CMK (cell line): ENCODE measurements at regions not wholly inside any gene's neighbourhood (a gene's known extent, or its start where the extent isn't known, plus 50 kb on each side); places are given as distances from the start of the nearest gene placed in this dataset.

Experiments
- DNase-seq: peaks from one replicate; pipeline ENCODE4 v3.0.0-alpha.2; 2010; ENCODE audit warnings: low read depth

GRCh38 chr5:11997942-11998341, 93.7 kb upstream of the CTNND2 start:
- DNase-seq = no peak

- DNase-seq = no peak
Measured at GRCh38 chr5:11992518-11992917, 88.3 kb upstream of the CTNND2 start.

GRCh38 chr5:11985993-11986392, 81.7 kb upstream of the CTNND2 start:
- DNase-seq = no peak

- DNase-seq = no peak
Measured at GRCh38 chr5:11984196-11984595, 80.0 kb upstream of the CTNND2 start.

- no peak for DNase-seq
Measured at GRCh38 chr5:11981986-11982385, 77.7 kb upstream of the CTNND2 start.

- DNase-seq = no peak
Measured at GRCh38 chr5:11977904-11978303, 73.7 kb upstream of the CTNND2 start.

GRCh38 chr5:11973469-11973868, 69.2 kb upstream of the CTNND2 start:
- DNase-seq = no peak

- DNase-seq = no peak
Measured at GRCh38 chr5:11963227-11963626, 59.0 kb upstream of the CTNND2 start.

- DNase-seq = no peak
Measured at GRCh38 chr5:11962122-11962521, 57.9 kb upstream of the CTNND2 start.

- no peak for DNase-seq
Measured at GRCh38 chr5:11958321-11958720, 54.1 kb upstream of the CTNND2 start.

- no peak for DNase-seq
Measured at GRCh38 chr5:11955331-11955730, 51.1 kb upstream of the CTNND2 start.
